Ascending aorta (tissue), 2 donors: ENCODE measurements at regions not wholly inside any gene's neighbourhood (a gene's known extent, or its start where the extent isn't known, plus 50 kb on each side); places are given as distances from the start of the nearest gene placed in this dataset.

Experiments
- DNase-seq, 2 donors: peaks; one replicate each; pipeline ENCODE4 v3.0.0-alpha.2; 2019; ENCODE audit warnings: low spot score in 2 of 2
- H3K27ac ChIP-seq, 2 donors: fragments of 200-600 bp; sonication (generic); one replicate each; pipeline ENCODE4 v1.5.1; 2016 to 2017; ENCODE audit warnings: mild to moderate bottlenecking in 1 of 2
- H3K27me3 ChIP-seq: fragments of 200-600 bp; sonication (generic); one replicate; pipeline ENCODE4 v1.5.1; 2017
- H3K36me3 ChIP-seq, 2 donors: fragments of 200-600 bp; sonication (generic); one replicate each; pipeline ENCODE4 v1.5.1; 2016
- H3K4me1 ChIP-seq, 2 donors: fragments of 200-600 bp; sonication (generic); one replicate each; pipeline ENCODE4 v1.5.1; 2016 to 2017; ENCODE audit warnings: mild to moderate bottlenecking in 1 of 2
- H3K4me3 ChIP-seq, 2 donors: fragments of 200-600 bp; sonication (generic); one replicate each; pipeline ENCODE4 v1.5.1; 2016 to 2017; ENCODE audit warnings: mild to moderate bottlenecking in 1 of 2
- H3K9me3 ChIP-seq, 2 donors: fragments of 200-600 bp; sonication (generic); one replicate each; pipeline ENCODE4 v1.5.1; 2016
- CTCF ChIP-seq, 3 experiments: fragments of 200-600 bp in 2 of 3; fragments of 450-650 bp in 1 of 3; sonication (generic) in 2 of 3; IDR thresholded peaks; one replicate each; pipeline ENCODE4 v1.5.1; 2016 to 2019; ENCODE audit warnings: antibody characterized with exemption in 3 of 3, mild to moderate bottlenecking in 1 of 3, moderate library complexity in 1 of 3
- intact Hi-C: fragments of 100-400 bp; cut with DNase I; formaldehyde crosslinking; loops from one replicate; pipeline ENCODE4 v1.15.1; 2023

- Histone ChIP-seq H3K4me3 (no peak overlapping the region), H3K4me1 (peaks cover 26 to 44% of the 10 kb centered on the region in 2 donors), H3K36me3 (no peaks in the 10 kb centered on the region), H3K27me3 (no peaks in the 10 kb centered on the region), H3K9me3 (peaks cover 0 to 8% of the 10 kb centered on the region in 2 donors), H3K27ac (peak overlapping the region; percentile 84 to 96)
- intact Hi-C loops, result loop anchor here (5.0 kb wide), 2 partner anchors 155 to 280 kb away; partner anchors contain the start of gene IER5L
- DNase-seq, result no peak
- no peak for TF ChIP-seq CTCF (IDR thresholded peaks at IDR 0.05)
Measured at GRCh38 chr9:129332581-129332980, 154.5 kb upstream of the IER5L start.

GRCh38 chr9:129331772-129332500 is 153.9 kb upstream of the IER5L start:
- intact Hi-C loops, result loop anchor here (5.0 kb wide), 2 partner anchors 155 to 280 kb away; partner anchors contain the start of gene IER5L
- no peak for DNase-seq
- H3K9me3 ChIP-seq, result peaks cover 0 to 8% of the 10 kb centered on the region in 2 donors
- no peaks in the 10 kb centered on the region for H3K36me3 ChIP-seq
- no peaks in the 10 kb centered on the region for H3K27me3 ChIP-seq
- peak overlapping the region; percentile 84 to 96 for H3K27ac ChIP-seq
- no peak overlapping the region for H3K4me3 ChIP-seq
- peaks cover 26 to 38% of the 10 kb centered on the region in 2 donors for H3K4me1 ChIP-seq
- no peak for TF ChIP-seq CTCF (IDR thresholded peaks at IDR 0.05)

GRCh38 chr9:129331493-129331765 is 153.4 kb upstream of the IER5L start:
- no peaks in the 10 kb centered on the region for H3K36me3 ChIP-seq
- no peaks in the 10 kb centered on the region for H3K27me3 ChIP-seq
- H3K4me1 ChIP-seq, result peaks cover 25 to 33% of the 10 kb centered on the region in 2 donors
- peak overlapping the region; percentile 84 to 96 for H3K27ac ChIP-seq
- intact Hi-C loops, result loop anchor here (5.0 kb wide), 2 partner anchors 154 to 281 kb away; partner anchors contain the start of gene IER5L
- DNase-seq, result no peak
- TF ChIP-seq CTCF (IDR thresholded peaks at IDR 0.05), result no peak
- H3K4me3 ChIP-seq, result no peak overlapping the region
- H3K9me3 ChIP-seq, result peaks cover 0 to 8% of the 10 kb centered on the region in 2 donors

- no peaks in the 10 kb centered on the region for H3K36me3 ChIP-seq
- H3K9me3 ChIP-seq, result peaks cover 0 to 8% of the 10 kb centered on the region in 2 donors
- DNase-seq, result no peak
- peak overlapping the region; percentile 84 to 96 for H3K27ac ChIP-seq
- TF ChIP-seq CTCF (IDR thresholded peaks at IDR 0.05), result no peak
- no peak overlapping the region for H3K4me3 ChIP-seq
- intact Hi-C loops, result loop anchor here (5.0 kb wide), 2 partner anchors 154 to 281 kb away; partner anchors contain the start of gene IER5L
- H3K4me1 ChIP-seq, result peaks cover 19 to 28% of the 10 kb centered on the region in 2 donors
- H3K27me3 ChIP-seq, result no peaks in the 10 kb centered on the region
Measured at GRCh38 chr9:129330711-129331492, 152.8 kb upstream of the IER5L start.

- Histone ChIP-seq H3K9me3 (peaks cover 0 to 8% of the 10 kb centered on the region in 2 donors), H3K27me3 (no peaks in the 10 kb centered on the region), H3K27ac (peak overlapping the region; percentile 53 to 67), H3K4me3 (no peak overlapping the region), H3K4me1 (peaks cover 3 to 6% of the 10 kb centered on the region in 2 donors), H3K36me3 (no peaks in the 10 kb centered on the region)
- DNase-seq, result no peak
- TF ChIP-seq CTCF (IDR thresholded peaks at IDR 0.05), result no peak
- intact Hi-C loops, result no loop called here
Measured at GRCh38 chr9:129328355-129329042, 150.4 kb upstream of the IER5L start.
